GM21381 (cell line): ENCODE measurements at regions not wholly inside any gene's neighbourhood (a gene's known extent, or its start where the extent isn't known, plus 50 kb on each side); places are given as distances from the start of the nearest gene placed in this dataset.

Source experiments
- ATAC-seq: cut with Tn5 transposase; IDR thresholded peaks from one replicate; pipeline ENCODE4 v1.9.1; 2021; ENCODE audit warnings: mild to moderate bottlenecking, moderate library complexity; ENCODE audit not compliant: unreplicated experiment

GRCh38 chr6:165229216-165229615, 80.2 kb downstream of the C6orf118 start:
- no peak for ATAC-seq

GRCh38 chr6:165227644-165228329, 81.6 kb downstream of the C6orf118 start:
- ATAC-seq: no peak

- no peak for ATAC-seq
These were observed 85.7 kb downstream of the C6orf118 start for GRCh38 chr6:165223736-165224135.

GRCh38 chr6:165223101-165223500, 86.3 kb downstream of the C6orf118 start:
- ATAC-seq: no peak

- ATAC-seq: no peak
These were observed 86.9 kb downstream of the C6orf118 start for GRCh38 chr6:165222315-165223025.

- no peak for ATAC-seq
These were observed 89.4 kb downstream of the C6orf118 start for GRCh38 chr6:165220045-165220444.

- no peak for ATAC-seq
These were observed 89.8 kb downstream of the C6orf118 start for GRCh38 chr6:165219629-165220028.

- ATAC-seq: no peak
These were observed 90.6 kb downstream of the C6orf118 start for GRCh38 chr6:165218829-165219228.

GRCh38 chr6:165206798-165207197, 102.6 kb downstream of the C6orf118 start:
- ATAC-seq: no peak

GRCh38 chr6:165205632-165206031, 103.8 kb downstream of the C6orf118 start:
- ATAC-seq: no peak

- ATAC-seq: no peak
These were observed 104.4 kb downstream of the C6orf118 start for GRCh38 chr6:165204807-165205545.

GRCh38 chr6:165200178-165200577, 109.2 kb downstream of the C6orf118 start:
- ATAC-seq: no peak

GRCh38 chr6:165191461-165191860, 117.9 kb downstream of the C6orf118 start:
- no peak for ATAC-seq

GRCh38 chr6:165186441-165187205, 122.8 kb downstream of the C6orf118 start:
- no peak for ATAC-seq

- no peak for ATAC-seq
These were observed 123.4 kb downstream of the C6orf118 start for GRCh38 chr6:165186041-165186440.

- no peak for ATAC-seq
These were observed 125.0 kb downstream of the C6orf118 start for GRCh38 chr6:165184192-165184979.

- no peak for ATAC-seq
These were observed 125.8 kb downstream of the C6orf118 start for GRCh38 chr6:165183496-165184140.

- no peak for ATAC-seq
These were observed 126.3 kb downstream of the C6orf118 start for GRCh38 chr6:165183071-165183470.

- no peak for ATAC-seq
These were observed 127.4 kb downstream of the C6orf118 start for GRCh38 chr6:165181951-165182414.

- ATAC-seq: no peak
These were observed 131.3 kb downstream of the C6orf118 start for GRCh38 chr6:165178056-165178455.
